Hepatocyte (in vitro differentiated cells): ENCODE measurements at regions not wholly inside any gene's neighbourhood (a gene's known extent, or its start where the extent isn't known, plus 50 kb on each side); places are given as distances from the start of the nearest gene placed in this dataset.

Experiments used
- DNase-seq: peaks from one replicate; pipeline ENCODE4 v3.0.0-alpha.2; 2016; ENCODE audit warnings: low spot score
- H2AFZ ChIP-seq: fragments of 200-600 bp; sonication (generic); 2 replicates; pipeline ENCODE4 v1.6.0; 2016; ENCODE audit warnings: antibody characterized with exemption, mild to moderate bottlenecking
- H3K27ac ChIP-seq: fragments of 200-600 bp; sonication (generic); 2 replicates; pipeline ENCODE4 v1.5.1; 2016; ENCODE audit warnings: mild to moderate bottlenecking
- H3K27me3 ChIP-seq: fragments of 200-600 bp; sonication (generic); 2 replicates; pipeline ENCODE4 v1.6.1; 2016
- H3K36me3 ChIP-seq: fragments of 200-600 bp; sonication (generic); replicated peaks from 2 replicates; pipeline ENCODE4 v1.5.1; 2016; ENCODE audit warnings: low read depth; ENCODE audit not compliant: insufficient read depth
- H3K4me1 ChIP-seq: fragments of 200-600 bp; sonication (generic); 2 replicates; pipeline ENCODE4 v1.5.1; 2016; ENCODE audit warnings: mild to moderate bottlenecking, moderate library complexity; ENCODE audit not compliant: insufficient read depth
- H3K4me2 ChIP-seq: fragments of 200-600 bp; sonication (generic); 2 replicates; pipeline ENCODE4 v1.6.0; 2016
- H3K4me3 ChIP-seq: fragments of 200-600 bp; sonication (generic); 2 replicates; pipeline ENCODE4 v1.5.1; 2016; ENCODE audit warnings: mild to moderate bottlenecking
- H3K79me2 ChIP-seq: fragments of 200-600 bp; sonication (generic); 2 replicates; pipeline ENCODE4 v1.6.0; 2017; ENCODE audit warnings: mild to moderate bottlenecking
- H3K9me2 ChIP-seq: fragments of 200-600 bp; sonication (generic); replicated peaks from 2 replicates; pipeline ENCODE4 v1.6.0; 2017; ENCODE audit warnings: mild to moderate bottlenecking; ENCODE audit not compliant: insufficient read depth
- H3K9me3 ChIP-seq: fragments of 200-600 bp; sonication (generic); 2 replicates; pipeline ENCODE4 v1.5.1; 2016; ENCODE audit warnings: low read depth, mild to moderate bottlenecking
- H4K20me1 ChIP-seq: fragments of 200-600 bp; sonication (generic); 2 replicates; pipeline ENCODE4 v1.6.0; 2016; ENCODE audit warnings: mild to moderate bottlenecking; ENCODE audit not compliant: insufficient read depth, poor library complexity, severe bottlenecking
- EZH2 ChIP-seq: fragments of 200-600 bp; sonication (generic); IDR thresholded peaks from 2 replicates; pipeline ENCODE4 v1.6.1; 2016; ENCODE audit warnings: antibody characterized with exemption, mild to moderate bottlenecking, borderline replicate concordance
- EZH2phosphoT487 ChIP-seq: fragments of 200-600 bp; sonication (generic); IDR thresholded peaks from one replicate; pipeline ENCODE4 v1.6.1; 2018; ENCODE audit warnings: antibody characterized with exemption, mild to moderate bottlenecking, low read depth, moderate library complexity; ENCODE audit not compliant: unreplicated experiment, severe bottlenecking
- WGBS: methylation state at CpG from one replicate; pipeline ENCODE4 v1.1.6; 2016; ENCODE audit warnings: low lambda C conversion rate; ENCODE audit errors: missing lambda C conversion rate; 5-methylcytosine and 5-hydroxymethylcytosine counted together
- TF ChIP-seq, protein P1 (sequence below): fragments of 200-600 bp; sonication (generic); IDR thresholded peaks from 2 replicates; pipeline ENCODE4 v1.5.1; 2016; ENCODE audit warnings: antibody characterized with exemption, mild to moderate bottlenecking; ENCODE audit not compliant: poor library complexity

DNA sequence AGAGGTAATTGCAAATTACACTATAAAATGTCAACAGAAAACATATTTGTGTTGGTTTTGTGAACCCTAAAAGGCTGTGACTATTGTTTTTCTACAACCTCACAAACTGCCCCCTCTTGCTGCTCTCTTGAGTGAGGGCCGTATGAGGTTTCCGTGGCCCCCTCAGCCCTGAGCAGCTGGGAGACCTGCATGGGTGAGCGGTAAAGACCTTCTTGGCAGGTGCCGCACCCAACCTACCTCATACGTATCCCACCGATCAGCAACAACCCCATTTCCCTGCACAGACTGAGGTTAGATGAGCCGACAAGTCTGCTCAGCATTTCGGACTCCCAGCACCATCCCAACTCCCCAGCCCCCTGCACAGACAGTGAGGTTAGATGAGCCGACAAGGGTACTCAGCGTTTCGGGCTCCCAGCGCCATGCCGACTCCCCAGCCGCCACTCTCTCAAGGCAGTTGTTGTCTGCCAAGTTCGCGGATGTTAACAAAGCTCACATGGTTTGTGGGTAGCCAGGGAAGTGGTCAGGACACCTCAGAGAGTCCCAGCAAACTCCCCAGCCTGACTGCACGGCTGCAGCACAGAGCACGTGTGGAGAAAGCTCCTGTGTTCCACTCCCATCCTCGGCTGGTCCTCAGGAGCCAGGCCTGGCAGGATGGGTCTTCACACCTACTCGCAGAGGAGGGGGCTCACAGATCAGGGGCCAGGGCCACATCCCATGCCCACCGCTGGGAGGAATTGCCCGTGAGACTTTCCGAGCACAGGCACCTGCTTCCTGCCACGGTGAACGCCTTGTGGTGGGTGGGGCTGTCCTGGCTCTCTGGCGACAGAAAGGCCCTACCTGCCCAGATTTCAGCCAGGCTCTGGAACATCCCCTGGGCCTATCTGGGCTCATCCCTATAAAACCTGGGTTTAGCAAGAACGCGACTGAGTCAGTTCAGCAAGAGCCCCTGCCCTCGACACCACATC is 502.9 kb downstream of the BRD1 start:
- H3K4me2 ChIP-seq: no peak overlapping the region
- H3K9me2 ChIP-seq: no peaks in the 10 kb centered on the region
- 92% methylated on average over 29 of the region's 29 CpGs for WGBS
- H3K36me3 ChIP-seq: no peaks in the 10 kb centered on the region
- H2AFZ ChIP-seq: no peak overlapping the region
- no peak for DNase-seq
- no peak overlapping the region for H3K27ac ChIP-seq
- no peaks in the 10 kb centered on the region for H4K20me1 ChIP-seq
- no peaks in the 10 kb centered on the region for H3K9me3 ChIP-seq
- H3K27me3 ChIP-seq: peaks cover 3% of the 10 kb centered on the region
- H3K79me2 ChIP-seq: no peaks in the 10 kb centered on the region
- no peaks in the 10 kb centered on the region for H3K4me1 ChIP-seq
- H3K4me3 ChIP-seq: no peak overlapping the region
- TF ChIP-seq EZH2: no peak
- no peak for TF ChIP-seq EZH2phosphoT487
- TF ChIP-seq, protein P1, sequence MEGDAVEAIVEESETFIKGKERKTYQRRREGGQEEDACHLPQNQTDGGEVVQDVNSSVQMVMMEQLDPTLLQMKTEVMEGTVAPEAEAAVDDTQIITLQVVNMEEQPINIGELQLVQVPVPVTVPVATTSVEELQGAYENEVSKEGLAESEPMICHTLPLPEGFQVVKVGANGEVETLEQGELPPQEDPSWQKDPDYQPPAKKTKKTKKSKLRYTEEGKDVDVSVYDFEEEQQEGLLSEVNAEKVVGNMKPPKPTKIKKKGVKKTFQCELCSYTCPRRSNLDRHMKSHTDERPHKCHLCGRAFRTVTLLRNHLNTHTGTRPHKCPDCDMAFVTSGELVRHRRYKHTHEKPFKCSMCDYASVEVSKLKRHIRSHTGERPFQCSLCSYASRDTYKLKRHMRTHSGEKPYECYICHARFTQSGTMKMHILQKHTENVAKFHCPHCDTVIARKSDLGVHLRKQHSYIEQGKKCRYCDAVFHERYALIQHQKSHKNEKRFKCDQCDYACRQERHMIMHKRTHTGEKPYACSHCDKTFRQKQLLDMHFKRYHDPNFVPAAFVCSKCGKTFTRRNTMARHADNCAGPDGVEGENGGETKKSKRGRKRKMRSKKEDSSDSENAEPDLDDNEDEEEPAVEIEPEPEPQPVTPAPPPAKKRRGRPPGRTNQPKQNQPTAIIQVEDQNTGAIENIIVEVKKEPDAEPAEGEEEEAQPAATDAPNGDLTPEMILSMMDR: no peak

DNA sequence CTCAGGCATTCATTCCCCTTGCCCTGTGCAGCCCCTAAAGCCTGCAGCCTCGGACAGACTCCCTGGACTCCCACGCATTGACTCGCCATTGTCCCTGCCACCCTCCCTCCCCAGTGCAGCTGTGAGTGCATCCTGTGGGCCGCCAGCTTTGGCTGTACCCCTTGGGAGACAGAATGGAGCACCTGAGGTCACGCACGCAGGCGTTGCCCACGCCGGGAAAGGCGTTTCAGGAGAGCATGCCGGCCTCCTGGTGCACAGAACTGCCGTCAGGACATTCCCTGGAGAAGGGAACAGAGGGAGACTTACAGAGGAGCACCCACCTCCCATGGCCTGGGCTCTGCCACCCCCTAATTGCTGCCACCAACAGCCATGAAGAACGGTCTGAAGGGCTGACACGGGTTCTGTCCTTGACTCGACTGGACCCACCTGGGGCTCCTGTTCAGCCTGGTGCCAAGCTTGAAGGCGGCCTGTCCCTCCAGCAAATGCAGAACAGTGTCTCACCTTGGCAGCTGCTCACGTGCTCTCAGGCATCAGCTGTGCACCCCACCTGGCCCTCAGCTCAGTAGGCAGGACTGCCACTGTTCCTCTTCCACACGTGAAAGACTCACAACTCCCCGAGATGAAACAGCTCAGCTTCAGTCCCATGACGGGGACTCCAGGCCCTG is 503.8 kb downstream of the BRD1 start:
- WGBS: 90% methylated on average over 18 of the region's 20 CpGs
- no peak overlapping the region for H3K4me3 ChIP-seq
- H3K79me2 ChIP-seq: no peaks in the 10 kb centered on the region
- no peak overlapping the region for H3K27ac ChIP-seq
- no peak overlapping the region for H3K4me2 ChIP-seq
- H3K9me2 ChIP-seq: no peaks in the 10 kb centered on the region
- H3K27me3 ChIP-seq: peaks cover 3% of the 10 kb centered on the region
- H3K36me3 ChIP-seq: no peaks in the 10 kb centered on the region
- no peaks in the 10 kb centered on the region for H4K20me1 ChIP-seq
- no peaks in the 10 kb centered on the region for H3K9me3 ChIP-seq
- no peak for DNase-seq
- no peaks in the 10 kb centered on the region for H3K4me1 ChIP-seq
- TF ChIP-seq EZH2phosphoT487 (no peak), EZH2 (no peak)
- TF ChIP-seq, protein P1: no peak
- H2AFZ ChIP-seq: no peak overlapping the region

DNA sequence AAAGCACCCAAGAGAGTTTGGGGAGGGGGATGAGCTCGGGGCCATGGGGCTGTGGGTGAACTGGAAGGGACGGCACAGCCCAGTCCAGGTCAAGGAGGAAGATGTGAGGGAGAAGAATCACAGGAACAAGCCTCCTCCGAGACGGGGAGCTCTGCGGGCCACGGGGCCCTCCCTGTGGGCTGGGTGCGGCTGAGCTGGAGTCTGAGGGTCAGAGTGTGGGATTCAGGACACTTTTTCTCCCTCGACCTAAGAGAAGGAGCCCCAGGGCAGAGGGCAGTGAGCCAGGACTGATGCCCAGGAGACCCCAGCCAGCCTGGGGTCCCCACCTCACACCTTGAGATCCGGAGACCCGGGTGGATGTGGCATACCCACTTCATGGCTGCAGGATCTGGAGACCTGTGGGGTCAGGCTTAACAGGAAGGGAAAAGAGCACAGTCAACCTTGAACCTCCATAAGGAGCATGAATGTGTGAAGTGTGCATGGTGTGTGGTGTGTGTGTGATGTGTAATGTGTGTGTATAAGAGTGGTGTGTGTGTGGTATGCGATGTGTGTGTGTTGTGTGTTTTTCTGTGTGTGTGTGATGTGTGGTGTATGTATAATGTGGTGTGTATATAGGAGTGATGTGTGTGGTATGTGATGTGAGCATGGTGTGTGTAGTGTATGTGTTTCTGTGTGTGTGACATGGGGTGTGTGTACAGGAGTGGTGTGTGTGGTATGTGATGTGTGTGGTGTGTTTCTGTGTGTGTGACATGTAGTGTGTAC is 504.6 kb downstream of the BRD1 start:
- no peaks in the 10 kb centered on the region for H4K20me1 ChIP-seq
- TF ChIP-seq EZH2phosphoT487 (no peak), EZH2 (no peak)
- TF ChIP-seq, protein P1: no peak
- 88% methylated on average over 9 of the region's 11 CpGs for WGBS
- H3K4me2 ChIP-seq: no peak overlapping the region
- H3K27me3 ChIP-seq: peaks cover 3% of the 10 kb centered on the region
- no peaks in the 10 kb centered on the region for H3K36me3 ChIP-seq
- no peaks in the 10 kb centered on the region for H3K9me3 ChIP-seq
- H3K4me3 ChIP-seq: no peak overlapping the region
- no peak for DNase-seq
- no peaks in the 10 kb centered on the region for H3K9me2 ChIP-seq
- no peaks in the 10 kb centered on the region for H3K4me1 ChIP-seq
- no peaks in the 10 kb centered on the region for H3K79me2 ChIP-seq
- H2AFZ ChIP-seq: no peak overlapping the region
- no peak overlapping the region for H3K27ac ChIP-seq
